ENCODE measurements at regions not wholly inside any gene's neighbourhood (a gene's known extent, or its start where the extent isn't known, plus 50 kb on each side); places are given as distances from the start of the nearest gene placed in this dataset.

- DNase-seq: no peak
Observed at GRCh38 chr16:85348065-85348840, 236.0 kb upstream of the CIBAR2 start.

GRCh38 chr16:85348911-85349334 is 236.7 kb upstream of the CIBAR2 start:
- peak; percentile 89 for DNase-seq

- DNase-seq: peak; percentile 94
Observed at GRCh38 chr16:85349365-85350145, 237.3 kb upstream of the CIBAR2 start.

GRCh38 chr16:85350146-85350728 is 238.0 kb upstream of the CIBAR2 start:
- peak; percentile 57 for DNase-seq

GRCh38 chr16:85350973-85351372 is 238.7 kb upstream of the CIBAR2 start:
- peak; percentile 99 for DNase-seq

- no peak for DNase-seq
Observed at GRCh38 chr16:85353013-85353412, 240.7 kb upstream of the CIBAR2 start.

GRCh38 chr16:85353839-85354685 is 241.8 kb upstream of the CIBAR2 start:
- no peak for DNase-seq

- DNase-seq: no peak
Observed at GRCh38 chr16:85354686-85355514, 242.6 kb upstream of the CIBAR2 start.

- DNase-seq: no peak
Observed at GRCh38 chr16:85355515-85355837, 243.2 kb upstream of the CIBAR2 start.

GRCh38 chr16:85356157-85356556 is 243.9 kb upstream of the CIBAR2 start:
- DNase-seq: no peak

- no peak for DNase-seq
Observed at GRCh38 chr16:85357323-85357722, 245.1 kb upstream of the CIBAR2 start.

- no peak for DNase-seq
Observed at GRCh38 chr16:85357924-85358505, 245.7 kb upstream of the CIBAR2 start.

GRCh38 chr16:85358704-85359146 is 246.5 kb upstream of the CIBAR2 start:
- DNase-seq: no peak

- DNase-seq: no peak
Observed at GRCh38 chr16:85359147-85359822, 247.0 kb upstream of the CIBAR2 start.

- peak; percentile 96 for DNase-seq
Observed at GRCh38 chr16:85360323-85361277, 248.3 kb upstream of the CIBAR2 start.

- DNase-seq: no peak
Observed at GRCh38 chr16:85361441-85362118, 249.3 kb upstream of the CIBAR2 start.

GRCh38 chr16:85362443-85362842 is 250.2 kb upstream of the CIBAR2 start:
- DNase-seq: no peak

GRCh38 chr16:85363427-85363826 is 249.7 kb upstream of the GSE1 start:
- DNase-seq: no peak

- DNase-seq: no peak
Observed at GRCh38 chr16:85363881-85364280, 249.2 kb upstream of the GSE1 start.

Measured in COR-L47 (cell line).